Neural crest cell (in vitro differentiated cells): ENCODE measurements at regions not wholly inside any gene's neighbourhood (a gene's known extent, or its start where the extent isn't known, plus 50 kb on each side); places are given as distances from the start of the nearest gene placed in this dataset.

Experiments
- DNase-seq: peaks from one replicate; pipeline ENCODE4 v3.0.0; 2021; ENCODE audit warnings: low read depth, mixed read lengths, low spot score
- H3K27ac Mint-ChIP-seq: one replicate; pipeline ENCODE4 v1.8.0; 2021; ENCODE audit warnings: mild to moderate bottlenecking, mixed read lengths; ENCODE audit not compliant: unreplicated experiment
- H3K27me3 Mint-ChIP-seq: 2 replicates; pipeline ENCODE4 v1.8.0; 2021; ENCODE audit warnings: low read depth, mild to moderate bottlenecking, mixed read lengths
- H3K36me3 Mint-ChIP-seq: 2 replicates; pipeline ENCODE4 v1.8.0; 2021; ENCODE audit warnings: low read depth, mild to moderate bottlenecking, mixed read lengths
- H3K4me1 Mint-ChIP-seq: 2 replicates; pipeline ENCODE4 v1.8.0; 2021; ENCODE audit warnings: mixed read lengths
- H3K4me3 Mint-ChIP-seq: one replicate; pipeline ENCODE4 v1.8.0; 2021; ENCODE audit warnings: mild to moderate bottlenecking, mixed read lengths
- H3K9me3 Mint-ChIP-seq: 2 replicates; pipeline ENCODE4 v1.8.0; 2021; ENCODE audit warnings: mixed read lengths
- CTCF ChIP-seq: fragments of 200-600 bp; sonication (generic); conservative IDR thresholded peaks from 2 replicates; pipeline ENCODE4 v1.5.0; 2021; ENCODE audit warnings: antibody characterized with exemption, mild to moderate bottlenecking

GRCh38 chr17:5668557-5669138 is 84.3 kb upstream of the NLRP1 start:
- no peaks in the 10 kb centered on the region for H3K4me1 Mint-ChIP-seq
- peaks cover 15% of the 10 kb centered on the region for H3K27me3 Mint-ChIP-seq
- no peak overlapping the region for H3K27ac Mint-ChIP-seq
- no peaks in the 10 kb centered on the region for H3K36me3 Mint-ChIP-seq
- H3K9me3 Mint-ChIP-seq, result no peaks in the 10 kb centered on the region
- no peak for TF ChIP-seq CTCF
- H3K4me3 Mint-ChIP-seq, result no peak overlapping the region
- DNase-seq, result no peak

GRCh38 chr17:5669191-5669590 is 84.9 kb upstream of the NLRP1 start:
- TF ChIP-seq CTCF, result no peak
- peaks cover 12% of the 10 kb centered on the region for H3K27me3 Mint-ChIP-seq
- H3K4me3 Mint-ChIP-seq, result no peak overlapping the region
- H3K4me1 Mint-ChIP-seq, result no peaks in the 10 kb centered on the region
- no peaks in the 10 kb centered on the region for H3K36me3 Mint-ChIP-seq
- no peak for DNase-seq
- no peaks in the 10 kb centered on the region for H3K9me3 Mint-ChIP-seq
- no peak overlapping the region for H3K27ac Mint-ChIP-seq

DNA sequence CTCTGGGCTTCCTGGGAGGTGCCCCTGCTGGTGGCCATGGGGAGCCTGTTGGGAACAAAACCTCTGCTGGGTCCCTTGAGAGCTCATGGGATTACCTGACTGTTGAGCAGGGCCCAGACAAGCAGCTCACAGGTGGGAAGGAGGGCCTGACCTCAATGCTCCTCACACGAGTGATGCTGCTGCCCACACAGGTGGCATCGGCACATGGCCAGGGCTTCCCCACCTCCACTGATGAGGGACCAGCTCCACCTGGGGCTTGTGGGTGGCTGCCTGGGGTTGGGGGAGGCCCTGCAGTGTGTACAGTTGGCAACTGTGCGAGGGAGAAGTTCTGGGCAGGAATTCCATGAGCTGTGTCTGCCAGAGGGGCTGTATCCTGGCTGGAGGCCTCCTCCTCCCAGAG is 87.8 kb upstream of the NLRP1 start:
- no peak overlapping the region for H3K4me3 Mint-ChIP-seq
- H3K9me3 Mint-ChIP-seq, result no peaks in the 10 kb centered on the region
- H3K27ac Mint-ChIP-seq, result peak overlapping the region; percentile 71
- peaks cover 17% of the 10 kb centered on the region for H3K27me3 Mint-ChIP-seq
- no peak for TF ChIP-seq CTCF
- no peak for DNase-seq
- no peaks in the 10 kb centered on the region for H3K36me3 Mint-ChIP-seq
- H3K4me1 Mint-ChIP-seq, result peaks cover 7% of the 10 kb centered on the region

DNA sequence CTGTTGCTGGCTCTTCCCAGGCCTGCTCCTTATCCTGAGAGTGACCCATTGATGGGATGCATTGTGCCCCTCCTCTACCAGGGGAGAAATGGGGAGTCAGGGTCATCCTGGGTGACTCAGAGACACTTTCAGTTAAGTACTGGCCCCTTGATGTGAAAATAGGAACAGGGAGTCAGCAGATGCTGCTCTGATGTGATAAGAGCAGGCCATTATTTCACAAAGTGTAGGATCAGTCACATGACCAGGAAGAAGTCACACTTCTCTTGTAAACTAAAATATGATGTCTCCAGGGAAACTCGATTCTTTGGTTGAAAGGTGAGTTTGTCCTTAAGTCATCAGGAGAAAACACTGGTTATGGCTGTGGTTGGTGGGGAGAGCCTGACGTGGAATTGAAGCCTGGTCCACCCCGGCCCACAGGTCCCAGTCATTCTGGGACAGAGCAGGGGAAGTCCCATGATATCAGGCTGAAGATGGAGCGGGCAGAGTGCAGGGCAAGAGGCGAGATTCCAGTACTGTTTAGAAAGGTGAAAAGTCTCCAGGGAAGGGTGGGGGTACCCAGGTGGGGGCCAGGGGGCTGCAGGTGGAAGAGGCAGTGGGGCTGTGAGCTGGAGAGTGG is 88.6 kb upstream of the NLRP1 start:
- no peak for DNase-seq
- Mint-ChIP-seq H3K9me3 (no peaks in the 10 kb centered on the region), H3K36me3 (no peaks in the 10 kb centered on the region), H3K4me1 (peaks cover 7% of the 10 kb centered on the region), H3K4me3 (no peak overlapping the region), H3K27ac (peak overlapping the region; percentile 71), H3K27me3 (peaks cover 16% of the 10 kb centered on the region)
- no peak for TF ChIP-seq CTCF

GRCh38 chr17:5675625-5676421 is 91.5 kb upstream of the NLRP1 start:
- Mint-ChIP-seq H3K27me3 (peaks cover 13% of the 10 kb centered on the region), H3K4me1 (peaks cover 7% of the 10 kb centered on the region), H3K27ac (no peak overlapping the region), H3K36me3 (no peaks in the 10 kb centered on the region), H3K9me3 (no peaks in the 10 kb centered on the region), H3K4me3 (no peak overlapping the region)
- no peak for TF ChIP-seq CTCF
- DNase-seq, result no peak
